Hematopoietic multipotent progenitor cell treated with erythropoietin and hydrocortisone succinate and interleukin-3 and kit ligand, for 4 days (in vitro differentiated cells): ENCODE measurements at regions not wholly inside any gene's neighbourhood (a gene's known extent, or its start where the extent isn't known, plus 50 kb on each side); places are given as distances from the start of the nearest gene placed in this dataset.

Experiments
- DNase-seq: peaks from one replicate; pipeline ENCODE4 v3.0.0-alpha.2; 2015

DNA sequence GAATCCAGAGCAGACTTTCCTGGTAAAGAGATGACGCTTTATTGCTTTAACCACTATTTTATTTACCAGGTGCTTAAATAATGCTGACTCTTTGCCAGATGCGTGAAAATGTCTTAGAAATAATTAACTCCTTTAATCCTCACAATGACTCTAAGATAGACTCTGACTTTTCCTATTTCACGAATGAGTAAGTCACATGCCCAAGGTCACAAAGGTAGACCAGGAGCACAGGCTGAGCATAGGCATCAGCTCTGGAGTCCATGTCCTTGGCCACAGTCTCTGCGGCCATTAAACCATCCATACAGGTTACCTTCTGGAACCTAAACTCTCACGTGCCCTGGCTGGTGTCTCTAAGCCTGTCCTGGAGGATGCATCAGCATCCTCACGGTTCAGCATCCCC lies 87.3 kb downstream of the ERCC5 start:
- DNase-seq, result no peak

DNA sequence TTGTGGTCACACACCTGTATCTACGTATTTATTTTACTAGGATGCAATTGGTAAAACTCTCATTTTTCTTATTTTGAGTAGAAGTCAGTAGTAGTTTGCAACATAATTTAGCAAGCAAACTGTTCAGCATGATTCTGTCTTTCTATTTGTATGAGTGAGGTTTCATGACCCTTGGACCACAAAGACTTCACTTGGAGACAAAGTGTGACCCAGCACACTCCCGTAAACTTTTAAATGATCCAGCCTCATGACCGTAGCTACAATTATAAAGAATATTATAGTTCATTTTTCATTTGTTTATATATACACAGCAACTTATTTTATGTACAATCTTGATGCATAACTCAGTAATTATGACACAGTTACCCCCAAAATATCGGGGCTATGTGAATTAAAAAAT lies 86.5 kb downstream of the ERCC5 start:
- no peak for DNase-seq

DNA sequence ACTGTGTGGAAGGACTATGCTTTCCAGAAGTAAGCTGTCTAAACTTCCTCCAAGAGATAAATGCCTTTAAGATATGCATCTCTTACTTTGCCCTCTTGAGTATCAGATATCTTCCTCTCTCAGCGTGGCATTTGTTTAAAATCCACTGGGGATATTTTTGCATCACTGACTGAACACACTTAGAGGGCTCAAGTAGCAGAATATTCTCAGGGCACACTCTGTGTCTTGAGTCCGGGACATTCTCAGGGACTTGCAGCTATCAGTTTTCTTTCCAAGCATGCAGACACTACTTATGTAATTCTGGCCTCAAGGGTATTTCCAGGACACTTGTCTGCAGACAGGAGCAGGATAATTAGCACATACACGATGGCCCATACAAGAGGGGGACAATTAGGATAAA lies 84.7 kb downstream of the ERCC5 start:
- peak; percentile 3 for DNase-seq

DNA sequence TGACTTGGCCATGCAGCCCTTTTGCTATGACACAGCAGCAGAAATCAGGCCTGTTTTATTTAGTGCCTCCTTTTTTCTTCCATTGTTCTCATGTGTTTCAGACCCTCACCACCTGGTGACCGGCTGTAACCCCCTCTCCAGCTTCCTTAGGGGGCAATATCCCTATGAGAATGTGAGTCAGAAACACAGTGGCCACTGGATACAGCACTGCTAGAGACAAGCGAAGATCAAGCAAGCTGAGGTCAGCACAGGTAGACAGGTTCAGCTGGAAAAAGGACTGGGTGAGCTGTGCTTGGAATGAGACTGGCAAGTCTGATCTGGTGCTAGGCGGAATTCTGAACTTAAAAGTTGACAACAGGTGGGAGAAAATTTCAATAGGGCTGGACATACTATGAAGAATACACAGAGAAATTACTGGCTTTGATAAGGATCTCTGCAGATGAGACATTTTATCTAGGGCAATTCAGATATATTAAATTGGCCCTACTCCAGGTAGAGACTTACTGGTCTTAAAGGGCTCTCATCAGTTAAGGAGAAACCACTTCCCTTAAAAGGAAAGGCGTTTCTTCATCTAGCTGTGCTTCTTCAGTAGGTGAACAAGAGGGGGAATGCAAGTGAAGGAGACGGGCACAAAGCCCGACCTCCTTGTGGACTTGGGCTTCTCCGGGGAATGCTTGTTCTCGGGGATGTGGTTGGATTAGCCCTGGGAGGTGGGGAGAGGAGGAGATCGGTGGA lies 83.3 kb downstream of the ERCC5 start:
- peak; percentile 75 for DNase-seq
